MG63 (cell line): ENCODE measurements at regions not wholly inside any gene's neighbourhood (a gene's known extent, or its start where the extent isn't known, plus 50 kb on each side); places are given as distances from the start of the nearest gene placed in this dataset.
A peak's percentile ranks its signal among the peaks of the same experiment; 100 is the strongest.

Experiments
- DNase-seq: peaks from one replicate; pipeline ENCODE4 v3.0.0-alpha.2; 2020
- H3K27me3 ChIP-seq: fragments of 250-450 bp; sonication (Bioruptor Pico); 2 replicates; pipeline ENCODE4 v1.5.1; 2020; ENCODE audit warnings: mild to moderate bottlenecking, moderate library complexity
- H3K36me3 ChIP-seq: fragments of 250-450 bp; sonication (Bioruptor Pico); 2 replicates; pipeline ENCODE4 v1.5.1; 2020; ENCODE audit warnings: mild to moderate bottlenecking, moderate library complexity
- H3K4me3 ChIP-seq: fragments of 250-450 bp; sonication (Bioruptor Pico); 2 replicates; pipeline ENCODE4 v1.5.1; 2020; ENCODE audit warnings: mild to moderate bottlenecking, moderate library complexity
- H3K9me3 ChIP-seq: fragments of 250-450 bp; sonication (Bioruptor Pico); 2 replicates; pipeline ENCODE4 v1.5.1; 2020; ENCODE audit warnings: mild to moderate bottlenecking, moderate library complexity

DNA sequence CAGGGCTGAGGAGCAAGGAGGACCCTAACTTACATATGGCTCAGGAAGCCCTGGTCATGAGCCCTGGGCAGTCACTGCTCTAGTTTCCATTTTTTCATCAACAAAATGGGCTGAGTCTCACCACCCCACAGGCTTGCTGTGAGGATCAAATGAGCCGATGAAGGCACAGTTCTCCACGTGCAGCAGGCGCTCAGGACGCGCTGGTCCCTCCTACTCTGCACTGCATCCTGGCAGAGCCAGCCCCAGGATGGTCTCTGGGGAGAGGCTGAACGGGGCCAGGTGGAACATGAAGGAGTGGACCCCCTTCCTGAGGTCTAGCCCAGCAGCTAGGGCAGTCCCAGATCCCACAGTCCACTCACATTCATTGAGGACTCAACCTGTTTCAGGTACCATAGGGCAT, 349.3 kb downstream of the PTPRU start:
- Histone ChIP-seq H3K27me3 (no peaks in the 10 kb centered on the region), H3K4me3 (no peak overlapping the region), H3K9me3 (peaks cover 2% of the 10 kb centered on the region; the same call in 1 of the 2 replicates), H3K36me3 (no peaks in the 10 kb centered on the region)
- no peak for DNase-seq

- Histone ChIP-seq H3K36me3 (no peaks in the 10 kb centered on the region), H3K9me3 (peaks cover 2% of the 10 kb centered on the region; the same call in 1 of the 2 replicates), H3K27me3 (no peaks in the 10 kb centered on the region), H3K4me3 (no peak overlapping the region)
- DNase-seq = no peak
These were observed 348.9 kb downstream of the PTPRU start for GRCh38 chr1:29585201-29585600.

GRCh38 chr1:29584776-29585175, 348.5 kb downstream of the PTPRU start:
- DNase-seq = no peak
- H3K9me3 ChIP-seq = peaks cover 2% of the 10 kb centered on the region; the same call in 1 of the 2 replicates
- H3K27me3 ChIP-seq = no peaks in the 10 kb centered on the region
- no peak overlapping the region for H3K4me3 ChIP-seq
- no peaks in the 10 kb centered on the region for H3K36me3 ChIP-seq

- Histone ChIP-seq H3K9me3 (peaks cover 2% of the 10 kb centered on the region; the same call in 1 of the 2 replicates), H3K36me3 (no peaks in the 10 kb centered on the region), H3K4me3 (no peak overlapping the region), H3K27me3 (no peaks in the 10 kb centered on the region)
- DNase-seq = no peak
These were observed 348.0 kb downstream of the PTPRU start for GRCh38 chr1:29584362-29584761.

- DNase-seq = no peak
- Histone ChIP-seq H3K4me3 (no peak overlapping the region), H3K9me3 (peaks cover 2% of the 10 kb centered on the region; the same call in 1 of the 2 replicates), H3K27me3 (no peaks in the 10 kb centered on the region), H3K36me3 (no peaks in the 10 kb centered on the region)
These were observed 347.4 kb downstream of the PTPRU start for GRCh38 chr1:29583727-29584126.

GRCh38 chr1:29581256-29581655, 344.9 kb downstream of the PTPRU start:
- H3K9me3 ChIP-seq = no peaks in the 10 kb centered on the region
- H3K36me3 ChIP-seq = no peaks in the 10 kb centered on the region
- no peaks in the 10 kb centered on the region for H3K27me3 ChIP-seq
- H3K4me3 ChIP-seq = no peak overlapping the region
- no peak for DNase-seq

DNA sequence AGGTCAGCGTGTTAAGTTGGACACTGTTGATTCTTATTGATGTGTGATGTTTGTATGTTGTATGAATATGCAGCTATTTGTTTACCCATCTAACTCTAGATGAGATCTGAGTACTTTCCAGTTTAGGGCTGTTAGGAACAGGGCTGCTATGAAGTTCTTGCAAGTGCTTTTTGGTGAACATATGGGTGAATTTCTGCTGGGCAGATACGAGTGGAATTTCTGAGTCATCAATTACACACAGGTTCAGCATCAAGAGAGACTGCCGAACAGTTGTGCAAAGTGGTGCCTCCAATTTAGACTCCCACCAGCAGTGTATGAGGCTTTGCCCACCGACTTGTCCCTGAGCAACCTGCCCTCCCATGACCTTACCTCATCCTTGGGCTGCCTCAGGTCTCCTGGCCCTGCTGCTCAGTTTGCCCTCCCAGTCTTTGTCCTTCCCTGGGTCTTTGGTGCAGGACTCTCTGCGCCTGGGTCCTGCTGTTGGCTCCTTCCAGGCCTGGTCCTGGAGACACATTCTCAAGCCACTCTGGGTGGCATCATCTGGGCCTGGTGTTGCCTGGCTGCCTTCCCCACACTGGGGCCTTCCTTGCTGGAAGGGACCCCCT, 343.6 kb downstream of the PTPRU start:
- Histone ChIP-seq H3K4me3 (no peak overlapping the region), H3K36me3 (no peaks in the 10 kb centered on the region), H3K9me3 (no peaks in the 10 kb centered on the region), H3K27me3 (no peaks in the 10 kb centered on the region)
- DNase-seq = no peak

GRCh38 chr1:29577512-29577911, 341.2 kb downstream of the PTPRU start:
- no peaks in the 10 kb centered on the region for H3K36me3 ChIP-seq
- no peak overlapping the region for H3K4me3 ChIP-seq
- no peaks in the 10 kb centered on the region for H3K27me3 ChIP-seq
- H3K9me3 ChIP-seq = no peaks in the 10 kb centered on the region
- DNase-seq = no peak

DNA sequence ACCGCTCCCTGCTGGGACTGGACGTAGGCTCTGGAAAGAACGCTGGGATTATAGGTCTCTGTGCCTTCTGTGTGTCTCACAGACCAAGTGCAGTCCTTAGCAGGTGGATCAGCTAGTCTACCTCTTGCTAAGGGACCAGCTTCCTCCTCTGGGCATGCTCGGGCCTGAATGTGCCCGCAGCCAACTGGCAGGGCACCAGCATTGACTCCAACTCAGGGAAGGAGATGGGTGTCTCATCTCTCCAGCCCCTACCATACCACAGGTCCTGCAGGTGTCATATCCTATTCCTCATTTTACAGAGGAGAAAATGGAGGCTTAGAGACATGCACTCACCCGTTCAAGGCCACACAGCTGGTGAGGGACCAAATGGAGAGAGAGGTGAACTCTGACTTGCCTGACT, 340.2 kb downstream of the PTPRU start:
- Histone ChIP-seq H3K4me3 (no peak overlapping the region), H3K27me3 (no peaks in the 10 kb centered on the region), H3K9me3 (no peaks in the 10 kb centered on the region), H3K36me3 (no peaks in the 10 kb centered on the region)
- DNase-seq = no peak

GRCh38 chr1:29575826-29576225, 339.5 kb downstream of the PTPRU start:
- Histone ChIP-seq H3K27me3 (no peaks in the 10 kb centered on the region), H3K36me3 (no peaks in the 10 kb centered on the region), H3K9me3 (no peaks in the 10 kb centered on the region), H3K4me3 (no peak overlapping the region)
- no peak for DNase-seq

DNA sequence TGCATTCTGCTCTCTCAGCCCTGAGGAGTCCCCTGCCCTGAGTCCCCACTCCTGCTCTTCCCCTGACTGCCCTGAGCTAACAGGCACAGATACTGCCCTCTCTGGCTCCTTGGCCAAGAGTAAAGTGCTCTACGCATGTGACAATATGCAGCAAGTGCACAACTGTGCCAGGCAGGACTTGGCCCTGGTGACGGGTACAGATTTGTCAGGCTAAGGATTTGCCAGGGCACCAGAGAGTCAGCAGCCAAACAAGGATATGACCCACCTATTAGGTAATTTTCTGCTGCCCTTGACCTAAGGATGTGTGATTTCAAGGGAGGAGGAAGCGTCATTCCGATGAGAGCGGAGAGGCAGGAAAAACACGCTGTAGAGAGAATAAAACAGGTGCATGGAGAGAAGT, 339.0 kb downstream of the PTPRU start:
- DNase-seq = no peak
- Histone ChIP-seq H3K4me3 (no peak overlapping the region), H3K9me3 (no peaks in the 10 kb centered on the region), H3K27me3 (no peaks in the 10 kb centered on the region), H3K36me3 (no peaks in the 10 kb centered on the region)

- Histone ChIP-seq H3K27me3 (no peaks in the 10 kb centered on the region), H3K36me3 (no peaks in the 10 kb centered on the region), H3K9me3 (no peaks in the 10 kb centered on the region), H3K4me3 (no peak overlapping the region)
- no peak for DNase-seq
These were observed 338.5 kb downstream of the PTPRU start for GRCh38 chr1:29574871-29575270.

DNA sequence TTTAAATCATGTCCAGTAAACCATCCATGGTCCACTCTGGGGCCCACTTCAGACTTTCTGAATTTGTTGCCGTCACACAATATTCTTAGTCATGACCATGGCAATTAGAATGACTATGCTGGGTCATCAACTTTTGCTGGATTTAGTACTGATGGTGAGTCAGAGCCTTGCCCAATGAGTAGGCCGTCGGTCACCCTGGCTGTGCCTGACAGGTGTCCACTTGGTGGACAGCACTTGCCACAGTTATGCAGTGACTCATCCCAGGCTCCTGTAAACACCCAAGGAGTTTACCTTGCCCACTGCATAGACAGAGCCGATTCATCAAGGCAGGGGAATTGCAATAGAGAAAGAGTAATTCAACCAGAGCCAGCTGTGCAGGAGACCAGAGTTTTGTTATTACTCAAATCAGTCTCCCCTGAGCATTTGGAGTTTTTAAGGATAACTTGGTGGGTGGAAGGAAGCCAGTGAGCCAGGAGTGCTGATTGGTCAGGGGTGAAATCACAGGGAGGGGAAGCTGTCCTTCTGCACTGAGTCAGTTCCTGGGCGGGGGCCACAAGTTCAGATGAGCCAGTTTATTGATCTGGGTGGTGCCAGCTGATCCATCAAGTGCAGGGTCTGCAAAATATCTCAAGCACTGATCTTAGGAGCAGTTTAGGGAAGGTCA, 333.8 kb downstream of the PTPRU start:
- no peak overlapping the region for H3K4me3 ChIP-seq
- H3K36me3 ChIP-seq = no peaks in the 10 kb centered on the region
- H3K27me3 ChIP-seq = no peaks in the 10 kb centered on the region
- peak; percentile 90 for DNase-seq
- H3K9me3 ChIP-seq = peaks cover 6% of the 10 kb centered on the region

GRCh38 chr1:29567257-29567656, 330.9 kb downstream of the PTPRU start:
- DNase-seq = no peak
- H3K27me3 ChIP-seq = no peaks in the 10 kb centered on the region
- peaks cover 14% of the 10 kb centered on the region for H3K9me3 ChIP-seq
- no peak overlapping the region for H3K4me3 ChIP-seq
- no peaks in the 10 kb centered on the region for H3K36me3 ChIP-seq

DNA sequence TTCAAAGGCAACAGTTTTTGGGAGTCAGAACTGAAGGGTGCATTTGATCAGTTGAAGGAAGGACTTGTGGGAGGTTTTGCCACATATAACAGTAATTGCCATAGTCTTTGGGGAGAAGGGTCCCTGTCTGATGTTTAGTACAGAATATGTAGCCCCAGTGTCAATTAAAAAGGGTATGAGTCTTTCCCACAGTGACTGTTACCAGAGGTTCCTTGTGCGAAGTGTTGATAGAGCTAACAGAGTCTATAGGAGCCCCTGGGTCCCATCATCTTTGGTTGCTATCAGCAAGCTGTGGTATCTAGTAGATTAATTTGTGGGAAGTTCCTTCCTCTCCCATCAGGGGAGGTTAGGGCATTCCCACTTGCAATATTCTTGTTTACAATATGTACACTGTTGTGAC, 329.2 kb downstream of the PTPRU start:
- no peak for DNase-seq
- H3K27me3 ChIP-seq = no peaks in the 10 kb centered on the region
- H3K4me3 ChIP-seq = no peak overlapping the region
- no peaks in the 10 kb centered on the region for H3K36me3 ChIP-seq
- H3K9me3 ChIP-seq = peaks cover 14% of the 10 kb centered on the region

DNA sequence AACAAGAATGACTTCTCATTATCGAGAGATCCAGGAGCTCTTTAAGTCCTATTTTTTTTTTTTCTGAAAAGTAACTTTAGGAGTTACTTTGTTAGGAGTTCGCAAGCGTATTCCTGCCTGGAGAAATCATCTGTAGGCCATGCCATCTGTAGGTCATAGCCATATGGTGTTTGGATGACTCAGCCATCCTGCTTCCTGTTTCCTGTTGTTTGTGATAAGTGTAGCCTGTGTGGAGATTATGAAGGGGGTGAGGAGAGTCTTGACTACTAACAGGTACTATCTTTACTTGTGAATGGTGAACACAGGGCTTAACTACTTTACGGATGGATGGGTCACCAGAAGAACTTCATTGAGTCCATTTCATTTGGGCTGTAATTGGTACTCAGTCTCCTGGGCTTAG, 327.2 kb downstream of the PTPRU start:
- Histone ChIP-seq H3K36me3 (no peaks in the 10 kb centered on the region), H3K9me3 (peaks cover 14% of the 10 kb centered on the region), H3K4me3 (no peak overlapping the region), H3K27me3 (no peaks in the 10 kb centered on the region)
- no peak for DNase-seq

DNA sequence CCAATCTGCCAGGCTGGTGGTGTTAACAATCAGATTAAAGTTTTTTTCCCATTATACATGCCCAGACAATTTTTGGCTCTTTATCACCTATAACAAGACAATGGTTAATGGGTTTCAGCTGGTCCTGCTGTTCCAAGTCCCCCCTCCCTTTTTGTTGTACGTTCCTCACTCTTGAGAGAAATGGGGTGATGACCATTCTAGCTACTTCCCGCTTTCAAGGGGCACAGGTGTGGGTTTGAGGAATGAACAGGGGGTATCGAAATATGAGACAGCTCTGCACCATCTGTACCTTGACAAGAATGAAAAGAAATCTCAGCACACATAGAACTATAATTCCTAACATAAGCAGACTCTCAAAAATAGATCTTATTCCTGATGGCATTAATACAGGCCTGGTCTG, 326.8 kb downstream of the PTPRU start:
- H3K9me3 ChIP-seq = peaks cover 14% of the 10 kb centered on the region
- no peak overlapping the region for H3K4me3 ChIP-seq
- no peaks in the 10 kb centered on the region for H3K27me3 ChIP-seq
- no peak for DNase-seq
- H3K36me3 ChIP-seq = no peaks in the 10 kb centered on the region

DNA sequence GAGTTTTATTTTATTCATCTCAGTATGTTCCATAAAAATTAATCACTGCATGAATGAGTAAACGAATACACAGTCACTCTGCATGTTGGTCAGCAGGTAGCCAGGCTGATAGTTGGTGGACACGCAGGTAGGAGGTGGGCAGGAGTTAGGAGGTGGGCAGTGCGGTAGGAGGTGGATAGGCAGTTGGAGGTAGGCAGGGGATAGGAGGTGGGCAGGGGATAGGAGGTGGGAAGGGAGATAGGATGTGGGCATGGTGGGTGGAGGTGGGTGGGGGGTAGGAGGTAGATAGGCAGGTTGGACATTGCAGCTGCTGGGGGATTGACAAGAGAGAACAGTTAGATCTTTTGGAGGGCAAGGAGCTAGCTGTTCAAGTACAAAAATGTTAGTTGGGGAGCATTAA, 322.7 kb downstream of the PTPRU start:
- no peak overlapping the region for H3K4me3 ChIP-seq
- peaks cover 6% of the 10 kb centered on the region; the same call in 1 of the 2 replicates for H3K9me3 ChIP-seq
- no peak for DNase-seq
- no peaks in the 10 kb centered on the region for H3K27me3 ChIP-seq
- H3K36me3 ChIP-seq = no peaks in the 10 kb centered on the region
